ENCODE measurements at regions not wholly inside any gene's neighbourhood (a gene's known extent, or its start where the extent isn't known, plus 50 kb on each side); places are given as distances from the start of the nearest gene placed in this dataset.
"Not testable (repeated sequence)": the region's sequence is repeated elsewhere in the genome, so short reads cannot be mapped to it uniquely, and the experiment has no call there.

DNA sequence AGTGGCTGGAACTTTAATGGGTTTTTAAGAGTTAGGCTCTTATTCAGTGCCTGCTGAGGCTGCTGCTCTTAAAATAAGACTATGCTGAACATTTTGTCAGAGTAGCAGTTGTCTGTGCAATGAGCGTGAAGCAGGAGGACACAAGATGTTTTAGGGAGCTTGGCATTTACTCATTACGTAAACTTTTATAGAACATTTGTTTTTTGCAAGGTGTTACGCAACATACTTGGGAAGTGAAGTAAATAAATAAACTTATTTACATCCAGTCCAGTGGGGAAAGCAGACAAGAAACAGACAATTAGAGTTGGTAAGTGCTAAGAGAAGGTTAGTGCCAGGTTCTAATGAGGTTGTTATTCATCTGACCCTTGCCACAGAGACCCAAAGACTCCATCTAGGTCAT is 226.0 kb downstream of the HINT1 start:
- no peak for DNase-seq

DNA sequence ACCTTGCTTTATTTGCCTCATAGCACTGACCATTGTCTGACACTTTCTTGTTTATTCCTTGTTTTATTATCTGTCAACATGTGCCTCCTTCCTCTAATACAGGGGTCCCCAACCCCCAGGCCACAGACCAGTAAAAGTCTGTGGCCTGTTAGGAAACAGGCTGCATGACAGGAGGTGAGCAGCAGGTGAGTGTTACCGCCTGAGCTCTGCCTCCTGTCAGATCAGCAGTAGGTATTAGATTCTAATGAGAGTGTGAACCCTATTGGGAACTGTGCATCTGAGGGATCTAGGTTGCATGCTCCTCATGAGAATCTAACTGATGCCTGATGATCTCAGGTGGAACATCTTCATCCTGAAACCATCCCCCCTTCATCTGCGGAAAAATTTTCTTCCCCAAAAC is 228.0 kb downstream of the HINT1 start:
- no peak for DNase-seq

- no peak for DNase-seq
Measured at GRCh38 chr5:130923543-130924124, 241.4 kb downstream of the HINT1 start.

- no peak for DNase-seq
Measured at GRCh38 chr5:130912088-130912487, 253.0 kb downstream of the HINT1 start.

- DNase-seq: no peak
Measured at GRCh38 chr5:130908186-130908585, 256.9 kb downstream of the HINT1 start.

- DNase-seq: not testable (repeated sequence)
Measured at GRCh38 chr5:130897537-130898195, 267.4 kb downstream of the HINT1 start.

DNA sequence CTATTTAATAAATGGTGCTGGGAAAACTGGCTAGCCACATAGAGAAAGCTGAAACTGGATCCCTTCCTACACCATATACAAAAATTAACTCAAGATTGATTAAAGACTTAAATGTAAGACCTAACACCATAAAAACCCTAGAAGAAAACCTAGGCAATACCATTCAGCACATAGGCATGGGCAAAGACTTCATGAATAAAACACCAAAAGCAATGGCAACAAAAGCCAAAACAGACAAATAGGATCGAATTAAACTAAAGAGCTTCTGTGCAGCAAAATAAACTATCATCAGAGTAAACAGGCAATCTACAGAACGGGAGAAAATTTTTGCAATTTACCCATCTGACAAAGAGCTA is 267.9 kb downstream of the HINT1 start:
- DNase-seq: not testable (repeated sequence)

DNA sequence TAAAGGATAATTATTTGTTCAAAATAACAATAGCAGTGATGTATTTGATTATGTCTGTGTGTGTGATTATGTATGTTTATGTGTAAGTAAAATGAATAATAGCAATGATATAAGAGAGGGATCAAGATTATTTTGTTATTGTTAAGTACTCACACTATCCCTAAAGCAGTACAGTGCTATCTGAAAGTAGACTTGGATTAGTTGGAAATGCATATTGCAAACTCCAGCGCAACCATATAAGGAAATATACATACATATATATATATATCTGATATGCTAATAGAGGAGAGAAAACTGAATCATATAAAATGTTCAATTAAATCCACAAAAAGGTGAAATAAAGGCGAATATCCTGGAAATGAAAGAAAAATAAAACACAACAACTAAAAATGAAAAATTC is 268.4 kb downstream of the HINT1 start:
- DNase-seq: no peak

DNA sequence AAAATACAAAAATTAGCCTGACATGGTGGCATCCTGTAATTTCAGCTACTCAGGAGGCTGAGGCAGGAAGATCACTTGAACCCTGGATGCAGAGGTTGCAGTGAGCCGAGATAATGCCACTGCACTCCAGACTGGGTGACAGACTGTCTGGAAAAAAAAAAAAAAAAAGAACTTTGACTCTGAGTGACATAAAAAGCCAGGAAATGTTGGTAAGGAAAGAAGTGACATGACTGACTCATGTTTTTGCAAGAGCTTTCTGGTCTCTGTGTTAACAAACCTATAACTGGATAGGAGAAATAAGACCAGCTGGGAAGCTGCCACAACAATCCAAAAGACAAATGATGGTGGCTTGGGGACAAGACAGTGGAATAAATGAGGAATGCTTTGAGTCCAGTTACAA is 272.1 kb downstream of the HINT1 start:
- no peak for DNase-seq

DNA sequence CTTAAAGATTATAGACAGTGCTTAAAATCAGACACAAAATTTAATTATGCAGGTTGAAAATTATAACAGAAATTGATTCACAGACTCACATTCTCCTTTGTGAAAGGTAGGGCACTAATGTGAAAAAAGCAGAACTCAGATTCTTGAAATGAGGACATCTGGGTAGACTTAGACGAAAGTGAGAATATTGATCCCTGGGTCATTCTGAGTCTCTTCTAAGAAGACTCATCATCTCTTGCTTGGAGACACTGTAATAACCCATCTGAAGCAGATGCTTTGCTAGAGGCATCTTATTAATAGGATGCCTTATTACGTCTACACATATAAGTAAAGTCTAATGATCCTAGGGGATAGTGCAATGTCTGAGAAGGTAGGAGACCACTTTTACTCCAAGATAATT is 274.4 kb downstream of the HINT1 start:
- no peak for DNase-seq

DNA sequence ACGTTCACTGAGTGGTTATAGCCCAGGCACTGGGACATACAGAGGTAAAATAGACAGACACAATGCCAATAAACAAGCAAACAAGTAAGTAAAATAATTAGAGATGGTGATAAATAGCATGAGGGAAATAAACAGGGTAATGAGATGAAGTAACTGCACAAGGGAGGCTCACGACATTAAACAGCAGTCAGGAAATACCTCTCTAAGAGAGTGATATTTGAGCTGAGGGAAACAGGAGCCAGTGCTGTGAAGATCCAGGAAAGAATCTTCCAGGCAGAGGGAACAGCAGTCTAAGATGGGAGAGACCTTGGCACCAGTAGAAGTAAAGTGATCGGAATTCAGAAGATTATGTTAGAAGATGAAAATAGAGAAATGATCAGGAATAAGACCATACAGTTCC is 279.4 kb downstream of the HINT1 start:
- DNase-seq: no peak

DNA sequence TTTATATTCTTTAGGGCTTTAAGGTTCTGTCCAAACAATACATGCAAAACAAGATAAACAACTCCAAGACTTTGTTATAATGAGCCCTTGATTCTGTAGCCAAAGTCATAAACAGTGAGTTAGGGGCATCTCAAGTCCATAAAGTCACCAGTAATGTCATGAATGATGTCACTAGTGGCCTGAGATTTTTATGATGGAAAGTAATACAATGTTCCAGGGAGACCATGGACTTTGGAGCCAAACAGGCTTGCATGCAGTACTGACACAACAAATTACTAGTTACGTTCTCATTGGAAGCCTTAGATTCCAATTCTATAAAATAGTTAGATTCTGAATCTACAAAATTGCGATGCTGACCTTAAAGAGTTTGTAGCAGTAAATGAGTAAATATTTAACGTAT is 280.0 kb downstream of the HINT1 start:
- no peak for DNase-seq

DNA sequence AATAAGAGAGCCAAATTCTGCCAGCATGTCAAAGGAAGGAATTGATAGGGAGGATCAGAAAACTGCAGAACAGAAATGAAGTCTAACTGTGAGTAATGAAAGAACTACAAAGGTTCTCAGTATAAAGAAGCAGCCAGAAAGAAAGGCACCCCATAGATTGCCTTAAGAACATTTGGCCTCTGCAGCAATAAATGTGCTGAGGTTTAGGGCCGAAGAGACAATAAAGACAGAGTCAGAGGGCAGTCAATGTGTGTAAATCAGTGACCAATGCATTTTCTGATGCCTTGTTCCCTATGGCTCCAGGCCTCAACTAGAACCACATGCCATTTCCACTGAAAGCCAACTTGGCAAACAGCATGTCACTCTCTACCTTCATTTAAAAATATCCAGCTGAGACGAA is 281.0 kb downstream of the HINT1 start:
- no peak for DNase-seq

DNA sequence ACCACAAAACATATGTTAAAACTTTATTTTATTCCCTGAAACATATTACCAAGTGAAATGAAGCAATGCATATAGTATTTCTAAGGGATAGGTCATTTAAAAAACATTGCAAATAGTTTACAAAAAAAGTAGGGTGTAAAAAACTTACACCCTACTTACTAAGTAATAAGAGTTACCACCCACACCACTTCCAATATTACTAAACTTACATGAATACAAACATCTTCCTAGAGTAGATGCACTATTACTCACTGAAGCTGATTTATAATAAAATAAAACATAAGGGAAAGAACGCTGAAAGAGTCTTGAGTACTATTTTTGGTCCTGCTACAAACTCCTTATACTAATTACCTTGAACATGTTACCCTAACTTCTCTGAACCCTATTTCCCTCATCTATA is 289.4 kb downstream of the HINT1 start:
- DNase-seq: no peak

DNA sequence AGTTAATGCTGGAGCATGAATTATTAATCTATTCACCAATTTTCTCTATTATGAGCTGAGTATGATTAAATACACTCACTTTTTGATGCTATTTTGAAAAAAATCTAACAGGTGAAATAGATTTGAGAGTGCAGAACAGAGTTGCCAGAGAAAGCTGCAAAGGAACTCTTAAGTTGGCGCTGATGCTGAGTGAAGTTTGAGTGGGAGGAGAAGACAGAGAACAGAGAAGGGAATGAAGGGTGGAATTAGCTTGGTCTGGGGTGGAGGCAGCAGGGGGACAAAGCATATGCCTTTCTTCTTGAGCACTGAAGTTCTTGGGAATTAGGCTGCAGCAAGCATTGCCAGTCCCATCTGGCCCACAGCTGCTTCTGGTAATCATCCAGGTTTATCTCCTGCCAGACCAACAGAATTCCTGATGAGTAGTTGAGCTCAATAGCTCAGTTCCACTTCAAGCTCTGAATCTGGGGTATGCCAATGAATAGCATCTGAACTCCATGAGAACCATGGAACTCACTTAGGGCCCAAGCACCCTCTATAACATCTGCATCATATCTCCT is 290.1 kb downstream of the HINT1 start:
- no peak for DNase-seq

DNA sequence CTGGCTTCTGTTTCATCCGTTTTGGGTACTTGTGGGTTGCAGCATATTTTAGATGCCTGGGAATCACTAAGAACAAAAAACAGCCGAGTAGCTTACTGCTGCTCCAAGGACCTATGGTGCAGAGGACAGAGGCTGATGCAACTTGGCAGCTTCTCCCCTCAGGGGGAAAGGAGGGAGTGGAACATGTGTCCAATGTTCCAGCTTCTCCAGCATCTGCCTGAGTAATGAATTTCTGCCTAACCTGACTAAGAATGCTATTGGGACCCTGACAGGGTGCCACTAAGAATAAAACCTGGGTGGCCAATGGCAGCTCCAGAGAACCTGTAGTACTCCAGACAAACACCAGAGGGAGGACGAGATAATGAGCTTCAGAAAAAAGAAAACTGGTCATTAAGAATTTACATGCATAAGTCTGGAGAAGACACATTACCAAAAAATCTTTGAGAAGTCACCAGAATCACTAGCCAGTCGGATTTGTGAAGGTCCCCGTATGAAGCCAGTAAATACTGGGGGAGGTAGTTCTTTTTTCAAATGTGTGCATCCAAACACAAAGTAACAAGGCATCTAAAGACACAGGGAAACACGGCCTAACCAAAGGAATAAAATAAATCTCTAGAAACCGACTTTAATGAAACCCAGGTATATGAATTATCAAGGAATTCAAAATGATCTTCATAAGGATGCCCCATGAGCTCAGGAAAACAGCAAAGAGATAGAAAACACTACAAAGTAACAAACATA is 293.5 kb downstream of the HINT1 start:
- no peak for DNase-seq

DNA sequence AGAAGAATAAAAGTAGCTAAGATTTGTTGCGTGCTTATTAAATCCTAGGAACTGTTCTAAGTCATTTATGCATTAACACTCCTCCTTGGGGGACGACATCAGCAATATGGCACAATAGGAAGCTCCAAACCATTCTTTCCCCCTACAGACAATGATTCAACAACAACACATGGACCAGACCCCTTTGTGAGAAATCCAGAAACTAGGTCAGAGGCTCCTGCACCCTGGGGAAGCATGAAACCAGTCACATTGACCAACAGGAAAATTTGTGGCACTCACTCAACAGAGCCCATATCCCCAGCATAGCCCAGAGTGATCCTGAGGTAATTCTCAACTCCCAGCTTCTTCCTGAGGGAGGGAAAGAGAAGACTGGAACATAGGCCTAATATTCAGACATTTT is 294.4 kb downstream of the HINT1 start:
- no peak for DNase-seq

DNA sequence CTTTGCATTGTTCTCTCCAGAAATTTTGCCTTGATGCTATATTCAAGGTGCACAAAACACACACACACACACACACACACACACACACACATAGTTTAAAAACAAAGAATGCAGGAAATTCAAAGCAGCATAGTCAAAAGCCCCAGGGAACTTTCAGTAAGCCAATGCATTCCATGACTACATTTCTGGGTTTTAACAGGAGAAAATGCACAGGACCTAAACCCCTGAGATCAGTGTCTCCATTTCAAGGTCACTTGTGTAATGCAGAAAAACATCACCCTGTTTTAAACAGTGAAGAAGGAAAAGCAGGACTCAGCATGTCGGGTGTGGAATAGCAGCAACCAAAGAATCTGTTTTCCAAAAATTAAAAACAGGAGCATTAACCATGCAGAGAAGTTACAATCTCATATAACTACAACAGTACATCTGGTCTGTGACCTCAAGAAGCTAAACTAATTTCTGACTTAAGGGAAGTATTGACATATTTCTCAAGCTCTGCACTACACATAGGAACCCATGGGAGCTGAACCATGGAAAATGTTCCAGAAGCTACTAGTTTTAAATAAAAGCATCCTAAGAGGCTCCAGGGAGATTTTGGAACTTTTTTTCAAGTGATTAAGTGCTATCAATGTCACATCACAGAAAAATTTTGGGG is 296.7 kb downstream of the HINT1 start:
- DNase-seq: peak; percentile 6

DNA sequence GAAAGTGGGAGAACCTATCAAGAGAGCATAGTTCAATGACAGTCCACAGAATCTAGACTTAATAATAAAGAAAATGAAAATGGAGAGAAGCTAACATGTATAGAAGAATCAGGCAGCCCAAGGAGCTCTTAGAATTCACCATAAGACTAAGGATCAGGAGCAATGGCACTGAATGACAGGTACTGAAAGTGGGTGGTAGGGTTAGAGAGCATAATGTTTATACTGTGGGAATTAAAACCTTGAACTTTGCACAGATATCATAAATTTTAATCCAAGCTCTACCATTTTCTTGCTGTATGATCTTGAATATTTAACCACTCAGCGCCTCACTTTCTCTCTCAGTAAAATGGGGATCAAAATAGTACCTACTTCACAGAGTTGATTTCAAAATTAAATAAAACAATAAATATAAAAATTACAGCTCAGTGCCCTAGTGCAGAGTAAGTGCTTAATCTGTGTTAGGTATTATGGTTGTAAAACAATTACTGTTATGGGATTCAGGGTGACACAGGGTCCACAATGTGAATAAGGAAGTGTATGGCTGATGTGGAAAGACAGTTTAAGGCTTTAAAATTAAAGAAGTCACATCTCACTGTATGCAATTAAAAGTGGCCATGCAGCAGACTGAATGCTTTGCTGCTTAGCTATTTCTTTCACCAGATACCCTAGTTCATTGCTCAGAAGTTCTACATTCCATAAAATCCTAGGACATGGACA is 319.8 kb downstream of the HINT1 start:
- DNase-seq: no peak

GRCh38 chr5:130836729-130837649 is 328.1 kb downstream of the HINT1 start:
- DNase-seq: no peak

DNA sequence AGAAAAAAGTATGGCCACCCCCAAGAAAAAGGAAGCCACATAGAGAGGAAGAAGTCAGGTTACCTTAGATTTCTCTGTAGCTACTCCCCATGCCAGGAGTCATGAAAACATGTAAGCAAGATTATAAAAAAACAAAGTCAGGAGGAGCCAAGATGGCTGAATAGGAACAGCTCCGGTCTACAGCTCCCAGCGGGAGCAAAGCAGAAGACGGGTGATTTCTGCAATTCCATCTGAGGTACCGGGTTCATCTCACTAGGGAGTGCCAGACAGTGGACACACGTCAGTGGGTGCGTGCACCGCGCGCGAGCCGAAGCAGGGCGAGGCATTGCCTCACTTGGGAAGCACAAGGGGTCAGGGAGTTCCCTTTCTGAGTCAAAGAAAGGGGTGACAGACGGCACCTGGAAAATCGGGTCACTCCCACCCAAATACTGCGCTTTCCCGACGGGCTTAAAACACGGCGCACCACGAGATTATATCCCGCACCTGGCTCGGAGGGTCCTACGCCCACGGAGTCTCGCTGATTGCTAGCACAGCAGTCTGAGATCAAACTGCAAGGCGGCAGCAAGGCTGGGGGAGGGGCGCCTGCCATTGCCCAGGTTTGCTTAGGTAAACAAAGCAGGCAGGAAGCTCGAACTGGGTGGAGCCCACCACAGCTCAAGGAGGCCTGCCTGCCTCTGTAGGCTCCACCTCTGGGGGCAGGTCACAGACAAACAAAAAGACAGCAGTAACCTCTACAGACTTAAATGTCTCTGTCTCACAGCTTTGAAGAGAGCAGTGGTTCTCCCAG is 347.3 kb downstream of the HINT1 start:
- not testable (repeated sequence) for DNase-seq
